HG03103 (cell line): ENCODE measurements at regions not wholly inside any gene's neighbourhood (a gene's known extent, or its start where the extent isn't known, plus 50 kb on each side); places are given as distances from the start of the nearest gene placed in this dataset.

ENCODE experiments used
- ATAC-seq: cut with Tn5 transposase; IDR thresholded peaks from one replicate; pipeline ENCODE4 v1.9.1; 2021; ENCODE audit warnings: low read depth; ENCODE audit not compliant: unreplicated experiment

DNA sequence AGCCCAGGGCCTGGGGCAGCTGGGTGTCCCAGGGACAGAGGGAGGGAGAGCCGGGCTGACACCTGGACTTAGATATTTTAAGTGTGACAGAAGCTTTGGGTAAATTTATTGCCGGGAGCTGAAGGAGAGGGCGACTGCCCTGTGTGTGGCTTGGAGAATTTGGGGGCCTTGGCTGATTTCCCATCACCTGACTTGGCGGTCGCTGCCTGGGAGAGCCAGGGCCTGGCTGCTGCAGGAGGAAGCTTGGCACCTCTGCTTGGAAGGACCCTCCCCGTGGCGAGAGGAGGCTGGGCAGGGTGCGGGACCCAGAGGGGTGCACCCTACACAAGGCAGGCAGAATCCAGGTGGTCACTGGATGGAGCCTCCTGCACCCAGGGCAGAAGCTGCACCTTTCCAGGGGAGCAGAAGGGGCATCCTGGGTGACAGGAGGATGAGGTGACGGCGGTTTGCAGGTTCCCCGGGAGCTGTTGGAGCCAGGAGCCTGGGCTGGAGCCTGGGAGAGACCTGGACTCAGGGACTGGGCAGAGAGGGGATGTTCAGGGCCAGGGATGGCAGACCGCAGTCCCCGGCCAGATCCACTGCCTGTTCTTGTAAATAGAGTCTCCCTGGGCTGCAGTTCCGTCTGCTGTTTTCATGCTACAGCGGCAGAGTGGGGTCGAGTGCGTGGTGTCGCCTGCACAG is 72.0 kb downstream of the RGS12 start:
- no peak for ATAC-seq

GRCh38 chr4:3365326-3365725 is 72.5 kb downstream of the RGS12 start:
- ATAC-seq, result no peak

DNA sequence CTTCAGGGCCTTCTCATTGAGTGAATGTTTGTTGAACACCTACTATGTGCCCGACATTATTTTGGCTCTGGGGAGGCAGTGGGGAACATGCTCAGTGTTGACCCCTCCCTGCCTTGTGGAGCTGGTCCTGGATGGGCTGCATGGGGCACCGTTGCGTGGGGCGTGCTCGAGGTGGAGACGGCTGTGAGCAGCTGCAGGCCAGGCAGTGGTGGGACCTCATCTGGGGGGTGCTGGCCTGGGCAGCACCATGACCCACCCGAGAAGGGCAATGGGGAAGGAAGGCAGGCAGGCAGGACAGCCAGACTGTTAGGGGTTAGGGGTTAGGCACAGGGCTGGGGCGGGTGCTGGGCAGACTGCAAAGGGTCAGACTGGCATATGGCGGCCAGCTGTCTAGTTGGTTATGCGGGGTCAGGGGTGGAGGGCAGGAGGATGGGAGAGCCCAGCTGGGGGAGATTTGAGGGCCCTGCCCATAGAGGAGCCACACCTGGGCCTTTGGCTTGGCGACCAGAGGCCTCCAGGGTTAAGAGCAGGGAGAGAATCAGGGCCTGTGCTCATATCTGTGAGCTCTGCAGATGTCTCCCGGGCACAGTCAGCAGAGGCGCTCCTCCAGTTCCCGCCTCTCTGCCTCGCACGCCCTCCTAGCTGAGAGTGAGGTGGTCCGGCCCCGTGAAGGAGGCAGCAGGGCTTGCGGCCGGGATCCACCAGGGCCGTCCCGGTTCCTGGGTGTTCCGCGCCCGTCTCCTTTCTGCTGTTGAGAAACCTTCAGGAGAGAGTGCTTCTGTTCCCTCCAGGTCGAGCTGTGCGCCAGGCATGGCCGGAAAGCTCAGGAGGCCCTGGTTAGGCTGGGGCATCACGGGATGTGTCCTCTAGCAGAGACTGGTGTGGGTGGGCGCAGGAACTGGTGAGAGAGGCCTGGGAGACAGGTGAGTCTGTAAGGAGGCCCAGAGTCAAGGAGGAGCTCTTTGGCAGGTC is 73.3 kb downstream of the RGS12 start:
- no peak for ATAC-seq

DNA sequence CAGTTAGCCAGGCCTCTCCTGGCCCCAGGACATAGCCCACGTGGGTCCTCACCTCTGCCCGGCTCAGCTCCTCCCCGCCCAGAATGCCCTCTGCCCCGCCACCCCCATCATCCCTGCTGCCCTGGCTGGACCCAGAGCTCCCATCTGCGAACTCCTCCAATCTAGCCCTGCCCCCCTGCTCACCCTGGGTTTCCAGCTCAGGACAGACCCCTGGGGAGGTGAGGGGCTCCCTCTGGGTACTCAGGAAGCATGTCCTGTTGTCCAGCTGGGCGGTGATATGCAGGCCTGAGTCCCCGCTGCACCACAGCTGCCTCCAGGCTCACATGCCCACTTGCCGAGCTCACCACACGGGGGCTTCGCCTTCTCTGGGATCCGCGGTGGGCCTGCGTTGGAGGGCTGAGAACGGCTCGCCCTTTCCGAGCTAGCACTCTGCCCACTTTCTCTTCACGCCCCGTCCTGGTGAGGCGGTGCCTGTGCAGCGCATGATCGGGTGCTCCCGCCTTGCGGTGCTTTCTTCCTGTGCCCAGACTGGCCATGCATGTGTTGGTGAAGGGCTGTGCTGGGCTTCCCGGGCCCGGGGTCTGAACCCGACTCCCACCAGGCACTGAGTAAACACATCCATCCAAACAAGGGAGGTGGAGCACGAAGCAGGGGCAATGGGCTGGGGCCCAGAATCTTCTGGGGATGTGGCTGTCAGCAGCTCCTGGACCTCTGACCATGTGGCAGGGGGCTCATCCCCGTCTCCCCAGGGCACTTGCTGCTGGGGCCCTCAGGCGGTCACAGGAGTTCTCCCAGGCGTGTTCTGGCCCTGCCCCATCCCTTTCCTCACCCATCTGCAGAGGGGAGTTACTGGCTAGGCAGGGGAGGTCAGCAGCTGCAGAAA is 74.3 kb downstream of the RGS12 start:
- no peak for ATAC-seq

GRCh38 chr4:3367866-3368265 is 73.9 kb upstream of the HGFAC start:
- no peak for ATAC-seq

GRCh38 chr4:3368334-3368733 is 73.4 kb upstream of the HGFAC start:
- ATAC-seq, result no peak

- no peak for ATAC-seq
These were observed 72.7 kb upstream of the HGFAC start for GRCh38 chr4:3368841-3369760.

GRCh38 chr4:3369781-3370674 is 71.7 kb upstream of the HGFAC start:
- no peak for ATAC-seq

- ATAC-seq, result no peak
These were observed 70.5 kb upstream of the HGFAC start for GRCh38 chr4:3371033-3372001.

- ATAC-seq, result no peak
These were observed 69.4 kb upstream of the HGFAC start for GRCh38 chr4:3372264-3372932.

GRCh38 chr4:3372933-3373465 is 68.8 kb upstream of the HGFAC start:
- no peak for ATAC-seq

DNA sequence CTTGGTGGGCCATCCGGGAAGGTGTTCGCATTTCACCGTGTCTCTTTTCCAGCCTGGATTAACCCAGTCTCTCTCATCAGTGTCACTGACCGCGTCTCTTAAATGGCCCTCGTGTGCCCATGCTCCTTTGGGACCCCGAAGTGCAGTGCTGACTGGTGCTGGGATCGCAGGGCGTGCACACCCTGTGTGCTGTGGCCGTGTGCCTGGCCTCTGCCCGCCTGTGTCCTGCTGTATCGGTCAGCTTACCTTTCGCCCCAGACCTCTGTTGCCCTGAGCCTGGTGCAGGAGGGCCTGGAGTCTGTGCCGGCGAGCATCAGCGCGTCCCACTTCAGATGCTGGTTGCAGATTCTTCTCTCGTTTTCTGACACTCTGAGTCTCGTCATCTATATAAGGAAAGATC is 68.3 kb upstream of the HGFAC start:
- no peak for ATAC-seq

GRCh38 chr4:3374011-3374645 is 67.6 kb upstream of the HGFAC start:
- no peak for ATAC-seq

DNA sequence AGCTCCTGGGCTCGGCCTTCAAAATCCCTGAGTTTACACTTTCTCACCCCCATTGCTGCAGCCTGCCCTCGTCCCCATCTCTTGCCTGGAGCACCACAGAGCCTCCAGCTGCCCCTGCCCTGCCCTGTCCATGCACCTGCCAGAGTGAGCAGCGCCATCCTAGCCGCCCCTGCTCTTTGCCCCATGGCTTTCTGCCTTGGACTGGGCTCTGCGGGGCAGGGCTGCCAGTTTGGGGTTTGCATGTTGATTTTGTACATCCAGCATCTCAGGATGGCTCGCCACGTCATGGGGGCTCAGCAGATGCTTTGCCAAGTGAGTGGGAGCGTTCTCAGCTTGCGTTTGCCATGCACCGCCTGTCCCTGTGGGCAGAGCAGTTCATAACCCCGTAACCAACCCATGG is 67.1 kb upstream of the HGFAC start:
- no peak for ATAC-seq

DNA sequence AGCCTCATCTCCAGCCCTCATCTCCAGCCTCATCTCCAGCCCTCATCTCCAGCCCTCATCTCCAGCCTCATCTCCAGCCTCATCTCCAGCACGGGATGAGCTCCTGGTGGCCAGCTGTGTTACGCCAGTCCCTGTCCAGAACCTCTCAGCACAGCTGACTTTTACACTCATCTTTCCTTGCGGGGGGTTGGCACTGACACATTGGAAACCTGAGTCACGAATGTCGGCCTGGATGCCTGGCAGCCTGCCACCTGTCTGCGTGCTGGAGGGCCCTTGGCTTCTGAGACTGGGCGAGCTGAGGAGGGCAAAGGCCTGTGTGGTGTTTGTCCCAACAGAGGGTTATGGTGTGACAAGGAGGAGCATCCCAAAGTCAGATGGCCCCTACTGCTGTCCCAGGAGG is 66.1 kb upstream of the HGFAC start:
- ATAC-seq, result no peak

- no peak for ATAC-seq
These were observed 65.5 kb upstream of the HGFAC start for GRCh38 chr4:3376266-3376665.
